ENCODE measurements at regions not wholly inside any gene's neighbourhood (a gene's known extent, or its start where the extent isn't known, plus 50 kb on each side); places are given as distances from the start of the nearest gene placed in this dataset.
A peak's percentile ranks its signal among the peaks of the same experiment; 100 is the strongest.

- TF ChIP-seq ZBTB26 (tag by site-specific recombination; optimal IDR thresholded peaks at IDR 0.05) (no peak), REST (tag by site-specific recombination; IDR thresholded peaks at IDR 0.05) (no peak), SP2 (tag by site-specific recombination; IDR thresholded peaks at IDR 0.05) (no peak), ZNF2 (tag by site-specific recombination; IDR thresholded peaks at IDR 0.05) (no peak), SCRT2 (tag by site-specific recombination; IDR thresholded peaks at IDR 0.05) (peak; percentile 75), IKZF3 (tag by site-specific recombination; IDR thresholded peaks at IDR 0.05) (no peak), KLF16 (tag by site-specific recombination; IDR thresholded peaks at IDR 0.05) (no peak), KLF17 (tag by site-specific recombination; IDR thresholded peaks at IDR 0.05) (no peak), ZNF560 (tag by site-specific recombination; IDR thresholded peaks at IDR 0.05; ENCODE audit: borderline replicate concordance) (no peak), CTCF (tag by site-specific recombination; IDR thresholded peaks at IDR 0.05) (no peak), ZNF24 (tag by site-specific recombination; IDR thresholded peaks at IDR 0.05) (no peak), ZNF132 (tag by site-specific recombination; IDR thresholded peaks at IDR 0.05; ENCODE audit: borderline replicate concordance) (no peak), GLI2 (tag by site-specific recombination; IDR thresholded peaks at IDR 0.05; ENCODE audit: borderline replicate concordance, low read depth) (no peak)
Observed at GRCh38 chr7:80302078-80302477, 167.4 kb downstream of the GNAI1 start.

Data from HEK293 (cell line).